HuH-7 (cell line): ENCODE measurements at regions not wholly inside any gene's neighbourhood (a gene's known extent, or its start where the extent isn't known, plus 50 kb on each side); places are given as distances from the start of the nearest gene placed in this dataset.
"Not testable (repeated sequence)": the region's sequence is repeated elsewhere in the genome, so short reads cannot be mapped to it uniquely, and the experiment has no call there.

ENCODE experiments used
- DNase-seq: peaks from one replicate; pipeline ENCODE4 v3.0.0; 2011; ENCODE audit warnings: low spot score

GRCh38 chr21:41631564-41632461 lies 123.9 kb upstream of the TMPRSS2 start:
- DNase-seq, result no peak

- DNase-seq, result no peak
These were observed 123.0 kb upstream of the TMPRSS2 start for GRCh38 chr21:41630917-41631316.

GRCh38 chr21:41630249-41630648 lies 122.3 kb upstream of the TMPRSS2 start:
- DNase-seq, result no peak

DNA sequence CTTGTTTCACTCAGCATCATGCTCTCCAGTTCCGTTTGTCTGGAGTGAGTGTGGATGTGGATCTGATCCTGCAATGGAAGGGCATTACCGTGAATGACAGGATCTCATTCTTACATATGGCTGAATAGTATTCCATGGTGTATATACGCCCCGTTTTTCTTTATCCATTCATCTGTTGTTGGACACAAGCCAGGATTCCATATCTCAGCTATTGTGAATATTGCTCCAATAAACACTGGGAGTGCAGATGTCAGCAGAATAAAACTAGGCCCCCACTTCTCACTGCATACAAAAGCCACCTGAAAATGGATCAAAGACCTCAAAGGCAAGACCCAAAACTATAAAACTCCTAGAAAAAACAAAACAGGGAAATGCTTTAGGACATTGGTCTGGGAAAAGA lies 120.3 kb upstream of the TMPRSS2 start:
- no peak for DNase-seq

DNA sequence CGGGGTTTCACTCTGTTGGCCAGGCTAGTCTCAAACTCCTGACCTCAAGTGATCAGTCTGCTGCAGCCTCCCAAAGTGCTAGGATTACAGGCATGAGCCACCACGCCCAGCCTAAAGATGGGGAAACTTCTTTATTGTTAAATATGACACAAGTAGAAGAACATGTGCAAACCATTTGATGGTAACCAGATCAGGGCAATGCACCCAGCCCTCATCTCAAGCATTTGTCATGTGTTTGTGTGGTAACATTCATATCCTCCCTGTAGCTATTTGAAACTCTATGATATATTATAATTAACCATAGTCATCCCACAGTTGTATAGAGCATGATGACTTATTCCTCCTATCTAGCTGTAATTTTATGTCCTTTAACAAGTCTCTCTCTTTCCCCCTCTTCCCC lies 119.5 kb upstream of the TMPRSS2 start:
- DNase-seq, result no peak

- DNase-seq, result no peak
These were observed 118.1 kb upstream of the TMPRSS2 start for GRCh38 chr21:41626021-41626420.

DNA sequence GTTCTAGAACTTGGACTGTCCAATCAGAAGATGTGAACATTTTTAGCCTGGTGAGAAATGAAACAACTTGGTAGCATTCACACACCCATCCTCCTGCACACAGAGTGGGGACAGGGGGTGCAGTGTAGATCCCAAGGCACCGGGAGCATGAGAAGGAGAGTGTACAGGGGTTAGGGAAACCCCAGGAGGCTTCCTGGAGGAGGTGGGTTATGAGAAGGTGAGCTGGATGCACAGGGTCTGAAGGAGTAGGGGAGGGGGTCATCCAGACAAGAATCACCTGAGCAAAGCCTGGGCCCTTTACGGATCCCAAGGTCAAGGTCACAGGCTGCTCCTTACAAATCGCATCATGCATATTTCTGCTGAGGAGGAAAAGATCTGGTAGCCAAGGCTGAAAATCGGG lies 117.5 kb upstream of the TMPRSS2 start:
- DNase-seq, result no peak

GRCh38 chr21:41624674-41625310 lies 116.8 kb upstream of the TMPRSS2 start:
- no peak for DNase-seq

DNA sequence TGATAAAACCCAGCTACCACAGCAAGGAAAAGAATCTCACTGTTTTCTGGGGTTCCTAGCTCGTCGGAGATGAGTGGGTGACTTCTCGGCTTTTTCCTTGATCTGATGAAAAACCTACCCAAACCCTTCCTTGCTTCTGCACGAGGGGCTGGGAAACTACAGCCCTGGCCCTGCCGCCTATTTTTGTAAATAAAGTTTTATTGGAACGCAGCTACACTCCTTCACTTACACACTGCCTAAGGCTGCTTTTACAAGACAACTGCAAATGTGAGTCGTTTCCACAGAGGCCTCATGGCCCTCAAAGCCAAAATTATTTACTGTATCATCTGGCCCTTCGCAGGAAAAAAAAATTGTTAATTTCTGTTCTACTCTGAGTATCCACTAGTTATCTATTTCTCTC lies 116.0 kb upstream of the TMPRSS2 start:
- DNase-seq, result no peak

DNA sequence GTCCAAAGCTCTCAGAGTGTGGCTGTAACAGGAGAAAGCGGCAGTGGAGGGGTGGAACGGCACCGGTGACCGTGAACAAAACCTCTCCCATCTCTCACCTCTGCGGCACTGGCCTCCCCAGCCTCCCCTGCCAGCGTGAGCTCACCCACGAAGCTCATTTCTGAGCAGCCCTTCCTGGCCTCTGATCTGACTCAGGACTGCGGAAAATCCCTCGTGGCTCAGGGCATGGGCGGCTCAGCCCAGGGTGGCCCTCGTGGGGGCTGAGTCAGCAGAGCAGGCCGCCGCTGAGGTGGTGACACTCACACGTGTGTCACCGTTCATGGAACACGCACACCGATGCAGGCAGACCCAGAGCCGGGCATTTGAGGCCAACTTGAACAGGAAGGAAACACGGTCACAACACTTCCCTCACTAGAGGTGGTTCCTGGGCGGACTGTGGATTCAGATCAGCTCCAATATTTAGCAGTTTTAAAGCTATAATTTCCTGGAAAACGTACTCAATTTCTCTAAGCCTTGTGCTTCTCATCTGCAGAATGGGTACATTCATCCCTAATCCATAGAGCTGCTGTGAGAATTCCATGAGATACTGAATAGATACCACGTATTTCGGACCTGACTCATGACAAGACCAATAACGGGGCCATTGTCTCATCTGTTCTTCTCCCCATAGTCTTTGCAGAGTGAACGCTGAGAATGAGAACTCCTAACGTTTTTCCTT lies 115.0 kb upstream of the TMPRSS2 start:
- DNase-seq, result no peak

DNA sequence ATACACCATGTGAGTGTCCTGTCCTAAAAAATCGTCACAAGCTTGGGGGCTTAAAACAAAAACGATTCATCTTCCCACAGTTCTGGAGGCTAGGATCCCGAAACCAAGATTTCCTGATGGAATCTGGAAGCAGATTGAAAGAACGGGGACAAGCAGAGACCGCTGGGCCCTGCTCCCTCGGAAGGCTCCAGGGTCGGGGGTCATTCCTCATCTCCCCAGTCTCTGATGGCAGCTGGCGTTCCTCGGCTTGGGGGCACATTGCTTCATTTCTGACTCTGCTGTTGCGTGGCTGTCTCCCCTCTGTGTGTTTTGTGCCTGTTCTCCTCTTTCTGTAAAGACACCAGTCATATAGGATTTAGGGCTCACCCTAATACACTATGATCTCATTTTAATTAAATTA lies 114.2 kb upstream of the TMPRSS2 start:
- DNase-seq, result no peak

- no peak for DNase-seq
These were observed 113.6 kb upstream of the TMPRSS2 start for GRCh38 chr21:41621513-41621912.

DNA sequence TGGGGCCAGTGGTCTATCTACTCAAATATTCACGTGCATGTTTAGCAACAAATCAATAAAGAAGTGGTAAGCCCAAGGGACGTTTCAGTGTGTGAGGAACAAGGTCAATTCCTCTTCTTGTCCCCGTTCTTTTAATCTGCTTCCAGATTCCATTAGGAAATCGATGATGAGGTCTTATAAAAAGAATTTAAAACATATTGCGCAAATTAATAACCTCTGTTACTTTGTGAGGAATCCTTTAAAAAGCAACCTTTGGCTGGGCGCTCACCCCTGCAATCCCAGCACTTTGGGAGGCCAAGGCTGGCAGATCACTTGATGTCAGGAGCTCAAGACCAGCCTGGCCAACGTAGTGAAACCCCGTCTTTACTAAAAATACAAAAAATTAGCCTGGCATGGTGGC lies 113.0 kb upstream of the TMPRSS2 start:
- no peak for DNase-seq

DNA sequence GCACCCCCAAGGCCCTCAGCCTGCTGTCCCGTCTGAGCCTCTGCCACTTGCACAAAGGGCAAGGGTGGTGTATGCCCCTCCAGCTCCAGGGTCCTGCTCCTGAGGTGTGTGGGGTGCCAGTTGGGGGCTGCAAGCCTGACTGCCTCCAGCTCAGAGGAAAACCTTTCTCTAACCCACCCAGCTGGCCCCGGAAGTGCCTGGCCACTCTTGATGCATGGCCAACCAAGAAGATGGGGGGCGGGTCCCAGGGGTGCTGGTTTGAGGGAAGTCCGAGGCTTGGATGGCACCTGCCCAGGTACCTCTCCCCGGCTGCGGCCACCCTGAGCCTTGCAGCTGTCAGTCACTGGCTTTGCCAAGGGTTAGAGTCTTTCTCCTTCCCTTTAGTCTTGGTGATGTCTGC lies 112.6 kb upstream of the TMPRSS2 start:
- no peak for DNase-seq

DNA sequence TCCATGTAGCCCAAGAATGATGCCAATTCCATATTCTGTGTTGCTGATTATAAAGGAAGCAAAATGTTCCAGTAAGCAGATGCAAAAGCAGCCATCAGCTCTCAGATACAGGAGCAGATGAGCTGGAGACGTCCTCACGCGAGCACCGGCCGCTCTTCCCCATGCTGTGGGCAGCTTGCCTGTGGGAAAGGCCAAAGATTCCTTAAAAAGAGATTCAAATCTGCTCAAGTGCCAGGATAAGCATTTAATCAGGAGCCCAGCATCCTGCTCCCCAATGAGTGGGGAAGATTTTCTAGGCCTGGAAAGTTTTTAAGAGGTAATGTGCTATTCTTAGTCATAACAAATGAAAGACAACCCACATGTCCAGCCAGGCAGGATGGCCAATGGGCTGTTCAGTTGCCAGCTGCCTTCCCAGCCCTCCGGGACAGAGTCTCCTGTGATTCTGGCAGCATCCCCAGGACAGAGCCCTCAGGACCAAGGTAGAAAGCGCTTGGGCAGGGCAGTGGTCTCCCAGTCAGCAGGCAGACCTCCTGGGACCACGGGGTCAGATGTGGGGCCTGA lies 108.2 kb upstream of the TMPRSS2 start:
- no peak for DNase-seq

GRCh38 chr21:41615613-41616012 lies 107.7 kb upstream of the TMPRSS2 start:
- DNase-seq, result no peak

DNA sequence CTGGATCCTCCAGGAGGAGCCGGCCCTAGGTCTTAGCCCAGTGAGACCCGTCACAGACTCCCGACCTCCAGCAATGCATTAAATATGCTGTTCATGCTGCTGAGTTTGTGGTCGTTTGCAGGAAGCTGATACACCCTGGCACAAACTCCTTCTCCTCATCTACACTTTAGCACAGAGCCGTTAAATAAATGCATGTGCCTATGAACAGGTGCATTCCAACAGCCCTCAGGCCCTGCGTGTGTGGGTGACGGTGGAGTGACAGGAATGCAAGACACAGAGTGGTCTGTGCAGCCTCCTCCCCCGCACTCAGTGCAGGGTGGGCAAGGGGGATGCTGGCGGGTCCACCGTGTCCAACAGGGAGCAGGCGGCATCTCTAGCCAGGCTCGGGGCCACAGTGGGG lies 106.6 kb upstream of the TMPRSS2 start:
- DNase-seq, result no peak

GRCh38 chr21:41613533-41613909 lies 105.6 kb upstream of the TMPRSS2 start:
- no peak for DNase-seq

DNA sequence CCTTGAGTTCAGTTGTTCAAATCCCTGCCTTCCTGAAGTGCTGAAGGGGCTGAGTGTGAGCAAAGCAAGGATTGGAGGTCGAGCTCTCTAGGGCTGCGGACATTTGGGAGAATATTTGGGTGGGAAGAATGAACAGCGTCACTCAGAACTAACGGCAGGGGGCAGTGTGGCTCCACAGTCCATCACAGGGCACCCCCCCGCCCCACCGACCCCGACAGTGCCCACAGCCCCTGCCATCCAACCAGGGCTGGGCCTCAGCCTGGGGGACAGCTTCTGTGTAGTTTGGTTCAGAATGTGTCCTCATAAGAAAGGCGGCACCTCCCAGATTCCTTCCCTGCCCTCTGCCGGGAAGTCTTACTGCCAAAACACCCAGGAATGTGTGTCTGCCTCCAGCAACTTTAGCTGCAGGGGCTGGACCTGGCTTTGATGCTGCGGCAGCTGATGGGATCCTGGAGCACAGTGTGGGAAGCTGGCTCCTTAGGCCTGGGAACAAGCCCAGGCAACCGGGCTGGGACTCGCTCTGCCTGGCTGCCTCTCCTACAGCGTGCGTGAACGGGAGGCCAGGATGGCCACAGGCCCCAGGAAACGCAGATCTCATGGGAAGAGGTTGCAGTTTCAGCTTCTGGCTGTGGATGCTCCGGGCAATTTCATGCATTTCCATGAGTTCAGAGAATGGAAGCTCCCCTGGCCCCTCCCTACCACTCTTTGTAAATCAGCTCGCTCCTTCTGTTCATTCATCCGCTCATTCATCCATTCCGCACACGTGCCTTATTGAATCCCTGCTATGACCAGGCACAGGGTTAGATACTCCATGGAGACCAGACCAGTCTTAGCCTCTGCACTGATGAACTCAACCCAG lies 104.9 kb upstream of the TMPRSS2 start:
- DNase-seq, result peak; percentile 65

DNA sequence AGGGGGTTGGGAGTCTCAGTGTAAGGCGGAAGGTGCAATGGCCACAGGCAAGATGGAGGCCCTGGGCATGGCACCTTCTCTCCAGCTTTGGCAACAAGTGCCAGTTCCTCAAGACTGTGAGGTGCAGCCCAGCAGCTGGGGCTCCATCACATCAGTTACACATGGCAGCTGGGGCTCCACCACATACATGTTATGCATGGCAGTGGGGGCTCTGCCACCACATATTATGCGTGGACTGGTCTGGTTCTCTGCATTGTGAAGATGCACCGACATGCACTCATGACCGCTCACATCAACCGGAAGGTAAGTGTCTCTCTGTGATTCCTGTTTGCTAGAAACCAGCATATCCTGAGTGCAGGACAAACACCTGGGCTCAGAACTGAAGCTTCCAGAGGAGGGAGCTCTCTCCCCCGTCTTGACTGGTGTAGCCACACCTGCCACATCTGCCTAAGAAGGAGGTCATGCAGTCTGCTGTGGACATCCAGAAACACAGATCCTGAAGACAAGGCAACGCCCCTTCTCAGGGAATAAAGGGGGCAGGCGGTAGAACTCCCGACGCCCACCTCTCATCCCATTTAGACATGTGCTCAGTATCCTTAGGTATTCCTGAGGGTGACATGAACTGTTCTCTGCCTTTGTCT lies 104.1 kb upstream of the TMPRSS2 start:
- DNase-seq, result peak; percentile 75

DNA sequence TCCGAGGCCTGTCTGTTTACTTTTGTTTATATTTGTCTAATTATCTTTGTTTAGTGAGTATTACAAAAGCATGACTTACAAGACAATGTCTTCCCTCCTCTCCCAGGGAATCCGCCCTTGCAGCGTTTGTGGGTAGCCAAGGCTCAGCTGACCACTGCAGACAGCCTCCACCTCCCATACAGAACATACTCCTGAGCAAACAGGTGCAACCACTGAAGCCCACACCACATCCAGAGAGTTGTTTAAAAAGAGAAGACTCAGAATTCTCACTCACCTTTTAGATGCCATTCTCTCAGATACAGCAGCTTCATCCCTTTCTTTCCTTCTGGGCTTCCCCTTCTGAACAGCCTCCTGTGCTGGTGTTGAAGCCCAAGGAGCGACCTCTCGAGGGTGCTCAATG lies 103.5 kb upstream of the TMPRSS2 start:
- no peak for DNase-seq

DNA sequence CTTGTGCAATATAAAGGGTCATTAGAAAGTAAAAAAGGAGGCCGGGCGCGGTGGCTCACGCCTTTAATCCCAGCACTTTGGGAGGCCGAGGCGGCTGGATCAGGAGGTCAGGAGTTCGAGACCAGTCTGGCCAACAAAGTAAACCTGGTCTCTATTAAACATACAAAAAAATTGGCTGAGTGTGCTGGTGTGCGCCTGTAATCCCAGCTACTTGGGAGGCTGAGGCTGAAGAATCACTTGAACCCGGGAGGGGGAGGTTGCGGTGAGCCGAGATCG lies 102.8 kb upstream of the TMPRSS2 start:
- not testable (repeated sequence) for DNase-seq
